ENCODE measurements at regions not wholly inside any gene's neighbourhood (a gene's known extent, or its start where the extent isn't known, plus 50 kb on each side); places are given as distances from the start of the nearest gene placed in this dataset.

DNA sequence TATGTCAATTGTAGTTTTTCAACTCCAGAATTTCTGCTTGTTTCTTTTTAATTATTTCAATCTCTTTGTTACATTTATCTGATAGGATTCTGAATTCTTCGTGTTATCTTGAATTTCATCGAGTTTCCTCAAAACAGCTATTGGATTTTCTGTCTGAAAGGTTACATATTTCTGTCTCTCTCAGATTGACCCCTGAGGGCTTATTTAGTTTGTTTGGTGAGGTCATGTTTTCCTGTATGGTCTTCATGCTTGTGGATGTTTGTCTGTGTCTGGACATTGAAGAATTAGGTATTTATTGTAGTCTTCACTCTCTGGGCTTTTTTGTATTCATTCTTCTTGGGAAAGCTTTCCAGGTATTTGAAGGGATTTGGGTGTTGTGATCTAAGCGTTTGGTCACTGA, 85.6 kb downstream of the SNAPC1 start:
- DNase-seq = no peak

GRCh38 chr14:61854898-61855297, 92.7 kb downstream of the SNAPC1 start:
- DNase-seq = no peak

DNA sequence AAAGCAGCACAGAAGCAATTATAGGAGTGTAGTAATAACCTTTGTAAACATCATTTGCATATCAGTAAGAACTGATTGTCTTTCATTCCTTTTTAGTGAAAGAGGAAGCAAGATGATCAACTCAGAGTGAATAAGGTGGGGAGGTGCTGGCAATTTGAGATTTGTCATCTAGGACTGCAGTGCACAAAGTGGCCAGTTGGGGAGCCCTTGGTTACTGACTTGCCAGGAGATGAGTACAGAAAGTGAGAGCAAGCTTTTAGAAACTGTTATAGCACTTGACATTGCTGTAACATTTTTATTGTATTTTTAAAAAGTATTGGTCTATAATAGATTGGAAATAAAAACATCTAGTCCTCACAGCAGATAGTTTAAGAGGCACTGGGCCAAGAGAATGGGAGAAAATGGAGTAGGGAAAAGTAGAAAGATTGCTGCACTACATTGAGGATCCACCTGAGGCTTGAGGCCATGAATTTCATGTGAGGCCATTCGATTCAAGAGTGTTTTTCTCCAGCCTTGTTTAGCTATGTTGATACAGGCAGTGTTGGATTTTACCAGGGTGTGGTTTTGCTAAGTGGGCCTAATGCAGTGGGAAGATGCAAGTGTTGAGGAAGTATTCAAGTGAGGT, 98.2 kb downstream of the SNAPC1 start:
- peak in 1 of 2 experiments; percentile 44 for DNase-seq

DNA sequence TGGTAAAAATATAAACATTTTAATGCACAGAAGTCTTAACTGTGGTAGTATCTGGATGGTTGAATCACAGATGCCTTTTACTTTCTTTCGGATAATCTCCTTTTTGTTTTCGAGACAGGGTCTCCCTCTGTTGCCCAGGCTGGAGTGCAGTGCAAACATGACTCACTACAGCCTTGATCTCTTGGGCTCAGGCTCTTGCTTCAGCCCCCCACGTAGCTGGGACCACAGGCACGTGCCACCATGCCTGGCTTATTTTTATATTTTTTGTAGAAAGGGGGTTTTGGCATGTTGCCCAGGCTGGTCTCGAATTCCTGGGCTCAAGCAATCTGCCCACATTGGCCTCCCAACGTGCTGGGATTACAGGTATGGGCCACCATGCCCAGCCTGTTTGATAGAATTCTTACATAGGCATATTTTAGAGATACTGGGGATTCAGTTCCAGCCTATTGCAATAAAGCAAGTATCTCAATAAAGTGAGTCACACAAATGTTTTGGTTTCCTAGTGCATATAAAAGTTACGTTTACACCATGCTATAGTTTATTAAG, 99.2 kb downstream of the SNAPC1 start:
- no peak for DNase-seq

DNA sequence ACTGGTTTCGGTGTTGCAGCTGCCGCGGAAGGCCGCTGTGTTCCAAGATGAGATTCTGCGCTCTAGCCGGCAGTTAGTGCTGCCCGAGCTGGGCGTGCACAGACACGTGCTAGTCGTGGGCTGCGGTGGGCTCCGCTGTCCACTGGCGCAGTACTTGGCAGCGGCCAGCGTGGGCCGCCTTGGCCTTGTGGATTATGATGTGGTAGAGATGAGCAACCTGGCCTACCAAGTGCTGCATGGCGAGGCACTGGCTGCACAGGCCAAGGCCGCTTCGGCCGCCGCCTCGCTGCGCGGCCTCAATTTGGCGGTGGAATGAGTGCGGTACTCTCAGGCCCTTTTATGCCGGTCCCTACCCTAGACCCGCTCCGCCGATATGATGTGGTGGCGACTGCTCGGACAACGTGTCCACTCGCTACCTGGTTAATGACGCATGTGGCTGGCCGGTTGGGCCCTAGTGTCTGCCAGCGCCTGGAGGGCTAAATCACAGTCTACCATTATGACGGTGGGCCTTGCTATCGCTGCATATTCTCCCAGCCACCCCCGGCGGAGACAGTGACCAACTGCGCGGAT, 102.2 kb downstream of the SNAPC1 start:
- DNase-seq = no peak

DNA sequence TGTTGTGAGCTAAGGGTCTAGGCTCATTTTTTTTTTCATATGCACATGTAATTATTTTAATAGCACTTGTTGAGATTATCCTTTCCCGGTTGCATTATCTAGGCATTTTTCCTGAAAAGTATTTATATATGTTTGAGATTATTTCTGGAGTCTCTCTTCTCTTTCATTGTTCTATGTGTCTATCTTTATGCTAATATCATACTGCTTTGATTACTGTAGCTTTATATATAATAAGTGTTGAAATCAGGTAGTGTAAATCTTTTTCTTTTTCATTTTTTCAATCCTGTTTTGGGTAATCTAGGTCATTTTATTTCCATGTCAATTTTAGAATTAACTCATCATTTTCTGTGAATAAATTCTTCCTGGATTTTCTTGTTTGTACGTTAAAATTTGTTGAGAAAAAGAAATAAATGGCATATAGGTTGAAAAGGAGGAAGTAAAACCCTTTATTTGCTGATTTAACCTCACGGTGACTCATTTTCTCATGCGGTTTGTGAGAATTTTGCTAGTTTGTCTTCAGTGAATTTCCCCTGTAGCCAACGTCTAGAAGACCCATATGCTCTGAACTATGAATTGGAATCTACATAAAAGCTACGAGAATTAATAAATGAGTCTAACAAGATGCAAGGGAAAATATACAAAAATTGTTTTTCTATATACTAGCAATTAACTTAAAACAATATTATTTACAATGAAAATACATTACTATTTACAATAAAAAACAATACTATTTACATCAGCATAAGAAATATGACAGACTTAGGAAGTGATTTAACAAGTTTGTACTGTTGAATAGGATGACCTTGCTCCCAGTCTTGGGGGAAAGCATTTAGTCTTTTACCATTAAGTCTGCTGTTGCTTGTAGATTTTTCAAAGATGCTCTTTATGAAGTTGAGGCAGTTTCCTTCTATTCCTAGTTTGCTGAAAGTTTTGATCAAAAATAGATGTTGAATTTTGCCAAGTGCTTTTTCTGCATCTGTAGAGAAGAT, 105.0 kb downstream of the SNAPC1 start:
- no peak for DNase-seq

DNA sequence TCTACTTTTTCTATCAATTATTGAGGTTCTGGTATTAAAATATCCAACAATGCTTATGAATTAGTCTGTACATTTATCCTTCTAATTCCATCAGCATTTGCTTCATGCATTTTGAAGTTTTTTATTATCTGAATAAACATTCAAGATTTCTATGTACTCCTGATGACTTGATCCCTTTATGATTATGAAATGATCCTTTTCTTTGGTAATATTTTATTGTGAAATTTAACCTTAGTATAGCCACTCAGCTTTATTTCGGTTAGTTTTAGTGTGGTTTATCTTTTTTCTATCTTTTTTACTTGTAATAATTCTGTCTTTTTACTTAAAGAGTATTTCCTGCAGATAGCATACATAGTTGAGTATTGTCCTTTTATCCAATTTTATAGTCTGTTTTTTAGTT, 106.6 kb downstream of the SNAPC1 start:
- DNase-seq = no peak

DNA sequence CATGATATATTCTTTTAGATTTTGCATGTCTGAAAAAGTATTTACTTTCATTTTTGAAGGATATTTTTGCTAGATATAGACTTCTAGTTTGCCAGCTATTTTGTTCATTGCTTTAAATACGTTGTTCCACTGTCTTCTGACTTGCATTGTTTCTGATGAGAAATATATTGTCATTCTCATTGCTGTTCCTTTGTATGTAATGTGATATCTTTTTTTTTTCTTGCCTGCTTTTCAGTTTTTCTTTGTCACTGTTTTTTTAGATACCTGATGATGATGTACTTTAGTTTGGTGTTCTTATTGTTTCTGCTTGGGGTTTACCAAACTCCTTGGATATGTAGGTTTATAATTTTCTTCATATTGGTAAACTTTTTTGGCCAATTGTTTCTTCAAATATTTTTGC, 107.9 kb downstream of the SNAPC1 start:
- no peak for DNase-seq

- DNase-seq = no peak
These were observed 110.2 kb downstream of the SNAPC1 start for GRCh38 chr14:61872452-61872851.

DNA sequence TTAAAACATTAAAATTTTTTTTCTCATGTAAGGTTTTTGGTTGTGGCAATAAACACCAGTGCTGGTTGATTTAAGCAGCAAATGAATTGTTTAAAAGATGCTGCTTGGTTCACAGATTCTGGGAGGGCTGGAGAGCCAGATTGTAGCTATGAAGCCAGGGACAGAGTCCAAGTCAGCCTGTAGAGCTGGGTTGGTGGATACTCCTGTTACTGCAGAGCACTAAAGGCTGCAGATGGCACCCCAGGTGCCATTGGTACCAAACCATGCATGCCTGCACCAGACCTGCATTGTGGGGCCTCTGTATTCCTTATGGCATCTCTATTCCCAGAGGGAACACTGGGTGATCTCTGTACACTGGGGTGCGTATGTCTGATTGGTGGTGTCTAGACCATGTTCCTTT, 113.3 kb downstream of the SNAPC1 start:
- DNase-seq = no peak

GRCh38 chr14:61876362-61877034, 114.3 kb downstream of the SNAPC1 start:
- DNase-seq = no peak

GRCh38 chr14:61877035-61877390, 114.8 kb downstream of the SNAPC1 start:
- DNase-seq = no peak

DNA sequence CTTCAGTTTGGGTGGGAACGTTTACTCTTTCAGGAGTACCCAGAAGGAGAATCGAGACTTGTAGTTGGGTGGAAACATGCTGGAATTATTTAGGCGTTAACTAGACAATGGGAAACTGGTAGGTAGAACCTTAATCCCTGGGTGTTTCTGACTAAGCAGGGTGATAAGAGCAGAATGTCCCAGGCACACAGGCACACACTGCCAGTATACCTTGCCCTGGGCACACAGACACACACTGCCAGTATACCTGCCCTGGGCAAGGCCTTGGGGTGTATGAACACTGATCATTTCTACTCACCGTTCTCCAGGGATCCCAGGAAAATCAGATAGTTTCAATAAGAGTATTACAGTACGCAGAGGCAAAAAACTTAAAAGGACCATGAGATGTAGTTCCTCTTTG, 115.5 kb downstream of the SNAPC1 start:
- DNase-seq = no peak

GRCh38 chr14:61878931-61879330, 116.7 kb downstream of the SNAPC1 start:
- no peak for DNase-seq

DNA sequence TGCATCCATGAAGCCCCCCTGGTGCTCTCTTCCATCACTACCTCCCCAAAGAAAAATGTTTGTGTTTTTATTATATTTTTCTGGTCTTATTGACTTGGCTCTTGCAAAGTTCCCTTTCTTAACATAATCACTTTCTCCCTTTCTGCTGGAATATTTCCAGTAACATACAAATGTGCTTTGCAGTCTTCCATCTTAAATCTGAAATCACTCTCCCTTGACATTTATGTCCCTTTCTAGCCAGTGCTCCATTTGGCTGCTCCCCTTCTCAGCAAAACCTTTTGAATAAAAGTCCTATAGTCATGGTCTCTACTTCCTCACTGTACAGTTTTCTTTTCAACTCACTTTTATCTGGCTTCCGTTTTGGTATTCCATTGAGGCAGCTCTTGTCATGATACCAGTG, 118.8 kb downstream of the SNAPC1 start:
- no peak for DNase-seq

DNA sequence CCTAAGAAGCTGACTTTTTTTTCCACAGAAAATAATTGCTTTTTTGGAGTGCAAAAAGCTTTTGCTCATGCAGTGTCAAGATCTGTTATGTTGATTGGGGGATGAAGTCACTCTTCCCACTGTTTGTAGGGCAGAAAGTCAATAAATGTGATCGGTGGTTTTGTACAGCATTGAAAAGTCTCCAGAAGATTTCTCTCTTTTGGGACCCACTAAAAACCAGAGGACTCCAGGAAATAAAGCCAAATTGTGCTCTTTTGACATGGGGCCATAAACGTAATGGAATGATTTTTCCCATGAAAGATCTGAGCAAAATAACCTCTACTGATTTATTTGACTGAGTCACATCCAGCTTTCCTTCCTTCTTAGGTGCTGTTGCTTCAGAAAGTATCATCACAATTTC, 122.5 kb downstream of the SNAPC1 start:
- DNase-seq = no peak

DNA sequence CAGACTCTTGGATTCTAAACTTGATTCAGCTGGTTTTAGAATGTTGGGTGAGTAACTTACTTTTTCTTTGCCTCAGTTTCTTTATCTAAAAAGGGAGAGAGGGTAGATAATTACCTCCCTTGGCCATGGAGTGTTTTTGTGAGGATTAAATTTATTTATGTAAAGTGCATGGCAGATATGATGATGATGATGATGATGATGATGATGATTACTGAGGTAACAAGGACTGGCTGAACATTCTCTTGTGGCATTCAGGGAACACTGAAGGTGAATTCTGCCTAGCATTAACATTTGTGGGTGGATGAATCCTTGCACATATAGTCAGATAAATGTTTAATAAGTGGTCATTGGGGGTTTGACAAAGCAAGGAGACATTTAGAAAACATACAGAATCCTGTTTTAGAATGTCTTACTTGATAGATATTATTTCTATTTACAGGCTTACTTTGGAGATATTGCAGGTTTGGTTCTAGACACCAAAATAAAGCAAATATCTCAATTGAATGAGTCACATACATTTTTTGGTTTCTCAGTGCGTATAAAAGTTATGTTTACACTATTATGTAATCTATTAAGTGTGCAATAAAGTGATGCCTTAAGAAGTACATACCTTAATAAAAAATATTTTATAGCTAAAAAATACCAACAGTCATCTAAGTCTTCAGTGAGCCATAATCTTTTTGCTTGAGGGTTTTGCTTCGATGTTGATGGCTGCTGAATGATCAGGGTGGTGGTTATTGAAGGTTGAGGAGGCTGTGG, 123.2 kb downstream of the SNAPC1 start:
- no peak for DNase-seq

DNA sequence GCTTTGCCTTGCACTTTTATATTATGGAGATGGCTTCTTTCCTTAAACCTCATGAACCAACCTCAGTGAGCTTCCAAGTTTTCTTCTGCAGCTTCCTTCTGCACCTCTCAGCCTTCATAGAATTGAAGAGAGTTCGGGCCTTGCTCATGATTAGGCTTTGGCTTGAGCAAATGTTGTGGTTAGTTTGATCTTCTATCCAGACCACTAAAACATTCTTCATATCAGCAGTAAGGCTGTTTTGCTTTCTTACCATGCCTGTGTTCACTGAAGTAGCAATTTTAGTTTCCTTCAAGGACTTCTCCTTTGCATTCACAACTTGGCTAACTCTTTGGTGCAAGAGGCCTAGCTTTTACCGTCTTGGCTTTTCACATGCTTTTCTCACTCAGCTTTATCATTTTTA, 125.4 kb downstream of the SNAPC1 start:
- no peak for DNase-seq

DNA sequence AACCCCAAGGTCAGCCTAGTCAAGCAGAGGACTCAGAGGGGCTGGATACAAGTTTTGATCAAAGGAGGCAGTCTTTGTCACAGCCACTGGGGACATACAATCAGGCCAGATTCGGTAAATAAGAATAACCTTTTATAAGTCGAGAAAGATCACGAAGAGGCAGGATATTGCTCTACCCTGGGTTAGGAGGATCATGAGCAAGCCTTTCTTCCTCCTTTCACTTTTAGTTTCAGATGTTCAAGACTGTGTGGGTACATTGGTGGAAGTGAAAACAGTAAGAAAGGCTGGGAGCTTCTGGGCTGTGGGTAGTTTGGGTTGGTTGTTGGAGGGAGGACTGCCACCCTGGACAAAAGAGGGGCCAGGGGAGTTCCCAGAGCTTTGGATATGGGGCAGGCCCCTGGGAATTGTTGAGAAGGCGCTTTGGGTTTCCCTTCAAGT, 127.7 kb downstream of the SNAPC1 start:
- DNase-seq = no peak

DNA sequence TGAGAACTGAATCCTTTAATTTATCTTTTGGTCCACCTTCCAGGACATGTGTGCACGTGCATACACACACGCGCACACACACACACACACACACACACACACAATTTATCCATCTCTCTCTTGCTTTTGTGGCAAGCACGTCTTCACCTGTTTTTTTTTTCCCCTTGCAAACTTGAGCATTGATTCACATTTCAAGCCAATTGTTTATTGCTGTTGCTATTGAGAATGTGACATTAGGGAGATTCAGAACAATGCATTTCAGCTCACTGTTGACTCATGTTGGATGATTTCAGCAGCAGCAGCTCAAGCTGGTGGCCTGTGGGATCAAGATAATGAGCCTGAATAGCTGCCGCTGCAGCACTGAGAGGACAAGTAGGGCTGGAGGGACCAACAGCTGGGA, 128.9 kb downstream of the SNAPC1 start:
- no peak for DNase-seq

GRCh38 chr14:61891810-61892209, 129.6 kb downstream of the SNAPC1 start:
- DNase-seq = no peak

DNA sequence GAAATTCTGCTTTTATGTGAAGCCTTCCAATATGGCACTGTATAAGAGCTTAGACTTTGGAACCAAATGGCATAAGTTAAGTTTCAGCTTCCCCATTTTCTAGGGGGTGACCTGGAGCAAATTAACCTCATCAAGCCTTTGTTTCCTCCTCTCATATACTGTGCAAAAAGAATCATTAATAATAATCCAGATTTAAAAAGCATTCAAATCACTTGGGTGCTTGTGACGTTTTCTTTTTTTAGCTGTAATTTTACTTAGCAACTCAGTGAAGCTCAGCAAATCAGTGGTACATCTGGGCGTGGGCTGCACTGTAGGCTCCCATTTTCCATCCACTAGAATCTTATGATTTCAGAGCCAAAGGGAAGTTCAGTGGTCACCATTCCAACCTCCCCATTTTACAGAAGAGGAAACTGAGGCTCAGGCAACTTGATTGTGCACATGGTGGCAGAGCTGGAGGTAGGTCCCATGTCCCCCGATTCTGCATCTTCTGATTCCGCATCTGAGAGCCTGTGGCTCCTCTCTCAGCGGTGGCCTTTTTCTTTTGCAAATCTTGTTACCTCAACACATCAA, 131.2 kb downstream of the SNAPC1 start:
- DNase-seq = no peak

Data from NCI-H526 (cell line).